Lung (tissue), 11 donors: ENCODE measurements at regions not wholly inside any gene's neighbourhood (a gene's known extent, or its start where the extent isn't known, plus 50 kb on each side); places are given as distances from the start of the nearest gene placed in this dataset.

Source experiments
- ATAC-seq: fragments of 200-7000 bp; cut with Tn5 transposase; one replicate; pipeline ENCODE4 v1.9.1; 2020; ENCODE audit warnings: moderate number of reproducible peaks; ENCODE audit not compliant: insufficient read depth, low FRiP score
- DNase-seq, 3 donors: peaks; one replicate each; pipeline ENCODE4 v3.0.0-alpha.2; 2013 to 2017
- H3K27ac ChIP-seq, 2 donors: one replicate each; pipeline ENCODE4 v1.5.1; 2013; ENCODE audit warnings: mild to moderate bottlenecking in 2 of 2, moderate library complexity in 2 of 2, control low read depth in 1 of 2, inconsistent platforms in 1 of 2, low read depth in 1 of 2, low read length in 1 of 2
- H3K27me3 ChIP-seq, 3 donors: one replicate each; pipeline ENCODE4 v1.5.1; 2013; ENCODE audit warnings: low read length in 2 of 3; ENCODE audit not compliant: control insufficient read depth in 3 of 3, insufficient read depth in 3 of 3
- H3K36me3 ChIP-seq, 4 donors: one replicate each; pipeline ENCODE4 v1.5.1; 2013; ENCODE audit warnings: low read length in 4 of 4, mild to moderate bottlenecking in 1 of 4, moderate library complexity in 1 of 4; ENCODE audit not compliant: control insufficient read depth in 4 of 4, insufficient read depth in 4 of 4
- H3K4me1 ChIP-seq, 5 donors: one replicate each; pipeline ENCODE4 v1.5.1; 2013; ENCODE audit warnings: low read length in 5 of 5, mild to moderate bottlenecking in 2 of 5, moderate library complexity in 1 of 5; ENCODE audit not compliant: control insufficient read depth in 5 of 5, insufficient read depth in 5 of 5
- H3K4me3 ChIP-seq: one replicate; pipeline ENCODE4 v1.5.1; 2013; ENCODE audit warnings: mild to moderate bottlenecking, control low read depth, moderate library complexity
- H3K9ac ChIP-seq, 2 donors: one replicate each; pipeline ENCODE4 v1.5.1; 2013; ENCODE audit warnings: low read length in 2 of 2, control low read depth in 1 of 2; ENCODE audit not compliant: insufficient read depth in 1 of 2
- H3K9me3 ChIP-seq, 4 donors: one replicate each; pipeline ENCODE4 v1.5.1; 2013; ENCODE audit warnings: low read length in 3 of 4, mild to moderate bottlenecking in 1 of 4, moderate library complexity in 1 of 4; ENCODE audit not compliant: control insufficient read depth in 4 of 4, insufficient read depth in 3 of 4
- CTCF ChIP-seq: IDR thresholded peaks from 2 replicates; pipeline ENCODE4 v1.5.1; 2012; ENCODE audit warnings: mild to moderate bottlenecking; ENCODE audit errors: control extremely low read depth, extremely low read depth
- WGBS, 2 donors: extraction: QIAGEN DNeasy Blood & Tissue Kit; methylation state at CpG; one replicate each; pipeline ENCODE4 v1.1.7; 2013; 5-methylcytosine and 5-hydroxymethylcytosine counted together
- donor health status: control.
- donor health status: control.
- donor health status: Bipolar disorder and iron deficiency.
- donor health status: healthy.
- donor health status: DM: yes; HTN: yes; CAD: no.

- no peaks in the 10 kb centered on the region for H3K36me3 ChIP-seq
- no peaks in the 10 kb centered on the region for H3K9me3 ChIP-seq
- peaks cover 0 to 49% (median 27%) of the 10 kb centered on the region in 5 donors for H3K4me1 ChIP-seq
- TF ChIP-seq CTCF, result no peak
- no peak overlapping the region for H3K4me3 ChIP-seq
- peak overlapping the region in 1 of 2 donors; percentile 62 for H3K27ac ChIP-seq
- H3K27me3 ChIP-seq, result no peaks in the 10 kb centered on the region
- ATAC-seq (no peak), DNase-seq (peak; percentile 47 to 86 (median 66))
- no peak overlapping the region for H3K9ac ChIP-seq
- WGBS, 2 donors, result 51 to 52% methylated on average over 14 of the region's 14 CpGs
Measured at GRCh38 chr16:66269617-66270332, 96.7 kb upstream of the CDH5 start.

GRCh38 chr16:66267292-66268014 is 99.0 kb upstream of the CDH5 start:
- H3K9me3 ChIP-seq, result no peaks in the 10 kb centered on the region
- H3K27ac ChIP-seq, result peak overlapping the region in 1 of 2 donors; percentile 27
- WGBS, 2 donors, result 80 to 84% methylated on average over 10 of the region's 10 CpGs
- DNase-seq (peak; percentile 59 to 71 (median 60)), ATAC-seq (no peak)
- no peaks in the 10 kb centered on the region for H3K27me3 ChIP-seq
- TF ChIP-seq CTCF, result no peak
- H3K4me1 ChIP-seq, result peaks cover 0 to 73% (median 38%) of the 10 kb centered on the region in 5 donors
- no peak overlapping the region for H3K4me3 ChIP-seq
- peak overlapping the region in 1 of 2 donors; percentile 50 for H3K9ac ChIP-seq
- H3K36me3 ChIP-seq, result no peaks in the 10 kb centered on the region

- Histone ChIP-seq H3K9me3 (no peaks in the 10 kb centered on the region), H3K4me1 (peaks cover 0 to 74% (median 39%) of the 10 kb centered on the region in 5 donors), H3K27ac (peak overlapping the region in 1 of 2 donors; percentile 27), H3K9ac (peak overlapping the region in 1 of 2 donors; percentile 50), H3K36me3 (no peaks in the 10 kb centered on the region), H3K27me3 (no peaks in the 10 kb centered on the region), H3K4me3 (no peak overlapping the region)
- no peak for TF ChIP-seq CTCF
- 16 to 36% methylated on average over 24 of the region's 24 CpGs for WGBS, 2 donors
- ATAC-seq (peak; percentile 54), DNase-seq (peak; percentile 98 to 100 (median 100))
Measured at GRCh38 chr16:66266436-66267291, 99.8 kb upstream of the CDH5 start.
